GM12892 (cell line): ENCODE measurements at regions not wholly inside any gene's neighbourhood (a gene's known extent, or its start where the extent isn't known, plus 50 kb on each side); places are given as distances from the start of the nearest gene placed in this dataset.

ENCODE experiments used
- POLR2A ChIP-seq: IDR thresholded peaks from 2 replicates; pipeline ENCODE4 v1.6.1; 2011; ENCODE audit warnings: low read depth, low read length, control low read depth
- POLR2AphosphoS5 ChIP-seq: IDR thresholded peaks from 2 replicates; pipeline ENCODE4 v1.6.1; 2011; ENCODE audit warnings: low read depth, low read length, control low read depth
- TAF1 ChIP-seq: IDR thresholded peaks from 2 replicates; pipeline ENCODE4 v1.6.1; 2011; ENCODE audit warnings: low read depth, mild to moderate bottlenecking, control low read depth, low read length, borderline replicate concordance

- TF ChIP-seq POLR2A (no peak), TAF1 (no peak), POLR2AphosphoS5 (no peak)
Observed at GRCh38 chr2:156657809-156658208, 221.6 kb downstream of the GPD2 start.
